Prostate gland (tissue), 2 donors: ENCODE measurements at regions not wholly inside any gene's neighbourhood (a gene's known extent, or its start where the extent isn't known, plus 50 kb on each side); places are given as distances from the start of the nearest gene placed in this dataset.

Experiments
- CTCF ChIP-seq, 4 experiments: fragments of 200-600 bp in 2 of 4; fragments of 450-650 bp in 2 of 4; sonication (generic) in 2 of 4; IDR thresholded peaks; 1 replicate in 3 of 4; 2 replicates in 1 of 4; pipeline ENCODE4 v1.5.1; 2016 to 2019; ENCODE audit warnings: antibody characterized with exemption in 4 of 4, mild to moderate bottlenecking in 2 of 4, moderate library complexity in 2 of 4
- POLR2A ChIP-seq: fragments of 450-650 bp; IDR thresholded peaks from one replicate; pipeline ENCODE4 v1.6.1; 2016; ENCODE audit warnings: antibody characterized with exemption, mild to moderate bottlenecking

- TF ChIP-seq CTCF (IDR thresholded peaks at IDR 0.05), result no peak
- TF ChIP-seq POLR2A, result no peak
Observed at GRCh38 chr2:53493210-53493609, 274.4 kb upstream of the CHAC2 start.
